MCF 10A (cell line): ENCODE measurements at regions not wholly inside any gene's neighbourhood (a gene's known extent, or its start where the extent isn't known, plus 50 kb on each side); places are given as distances from the start of the nearest gene placed in this dataset.

Experiments
- BruUV-seq: library from RNA; stranded (reverse); fragments of 400-500 nt; replicated peaks from 2 replicates; lab custom pipeline; 2021; lab: Mats Ljungman, UMichigan
- CTCF ChIA-PET: fragments of 300-600 bp; sonication (Branson Sonifier 250); formaldehyde crosslinking; extraction: SDS; loops from one replicate; lab custom pipeline; 2021; ENCODE audit warnings: antibody characterized with exemption, inconsistent platforms; lab: Yijun Ruan, JAX
- POLR2A ChIA-PET: fragments of 300-600, 350-650 bp; sonication (Branson Sonifier 250); formaldehyde crosslinking; extraction: SDS; loops from one replicate; lab custom pipeline; 2020; ENCODE audit warnings: antibody characterized with exemption, inconsistent platforms; lab: Yijun Ruan, JAX
- DNase-seq: peaks from one replicate; pipeline ENCODE4 v3.0.0-alpha.2; 2018; ENCODE audit not compliant: unreplicated experiment
- H3K27ac Mint-ChIP-seq: one replicate; pipeline ENCODE4 v1.8.0; 2022; ENCODE audit warnings: mild to moderate bottlenecking, low read depth, mixed read lengths; ENCODE audit not compliant: unreplicated experiment
- H3K27me3 Mint-ChIP-seq: one replicate; pipeline ENCODE4 v1.8.0; 2022; ENCODE audit warnings: mixed read lengths; ENCODE audit not compliant: insufficient read depth, unreplicated experiment
- H3K36me3 Mint-ChIP-seq: one replicate; pipeline ENCODE4 v1.8.0; 2022; ENCODE audit warnings: mild to moderate bottlenecking, moderate library complexity, mixed read lengths; ENCODE audit not compliant: insufficient read depth, unreplicated experiment
- H3K4me1 Mint-ChIP-seq: one replicate; pipeline ENCODE4 v1.8.0; 2022; ENCODE audit warnings: mixed read lengths; ENCODE audit not compliant: insufficient read depth, unreplicated experiment
- H3K4me3 Mint-ChIP-seq: one replicate; pipeline ENCODE4 v1.8.0; 2022; ENCODE audit warnings: mild to moderate bottlenecking, moderate library complexity, mixed read lengths; ENCODE audit not compliant: unreplicated experiment
- H3K9me3 Mint-ChIP-seq: one replicate; pipeline ENCODE4 v1.8.0; 2022; ENCODE audit warnings: mixed read lengths; ENCODE audit not compliant: unreplicated experiment
- CTCF ChIP-seq: fragments of 200-600 bp; IDR thresholded peaks from one replicate; pipeline ENCODE4 v1.8.0; 2022; ENCODE audit warnings: antibody characterized with exemption, mild to moderate bottlenecking; ENCODE audit not compliant: unreplicated experiment
- intact Hi-C: fragments of 100-400 bp; cut with micrococcal nuclease; formaldehyde crosslinking; loops from 2 replicates; pipeline ENCODE4 v1.14.1; 2022

- POLR2A ChIA-PET: interaction anchor here (0.6 to 1.0 kb wide), 2 partner anchors 10 to 1355 kb away, joined by 3 to 4 read pairs; no protein-coding TSS in a partner anchor
- H3K27me3 Mint-ChIP-seq: no peaks in the 10 kb centered on the region
- no peak for TF ChIP-seq CTCF
- H3K4me3 Mint-ChIP-seq: no peak overlapping the region
- no TSS peak for BruUV-seq
- CTCF ChIA-PET: interaction anchor here (0.8 kb wide), 1 partner anchor 13 kb away, joined by 6 read pairs; no protein-coding TSS in a partner anchor
- H3K4me1 Mint-ChIP-seq: peaks cover 6% of the 10 kb centered on the region
- no peaks in the 10 kb centered on the region for H3K9me3 Mint-ChIP-seq
- intact Hi-C loops: no loop called here
- no peak for DNase-seq
- H3K27ac Mint-ChIP-seq: no peak overlapping the region
- no peaks in the 10 kb centered on the region for H3K36me3 Mint-ChIP-seq
These were observed 113.6 kb downstream of the CCER1 start for GRCh38 chr12:90841336-90841735.

GRCh38 chr12:90839346-90839745, 115.6 kb downstream of the CCER1 start:
- Mint-ChIP-seq H3K9me3 (no peaks in the 10 kb centered on the region), H3K4me1 (peaks cover 6% of the 10 kb centered on the region), H3K27me3 (no peaks in the 10 kb centered on the region), H3K36me3 (no peaks in the 10 kb centered on the region), H3K4me3 (no peak overlapping the region), H3K27ac (no peak overlapping the region)
- no TSS peak for BruUV-seq
- CTCF ChIA-PET: interaction anchor here (0.6 to 0.8 kb wide), 3 partner anchors 499 to 1296 kb away, joined by 3 to 4 read pairs (median 3); no protein-coding TSS in a partner anchor
- POLR2A ChIA-PET: interaction anchor here (0.9 kb wide), 1 partner anchor 61 kb away, joined by 3 read pairs; no protein-coding TSS in a partner anchor
- no peak for DNase-seq
- intact Hi-C loops: no loop called here
- TF ChIP-seq CTCF: no peak

GRCh38 chr12:90836689-90837088, 118.3 kb downstream of the CCER1 start:
- Mint-ChIP-seq H3K27ac (no peak overlapping the region), H3K27me3 (no peaks in the 10 kb centered on the region), H3K4me1 (no peaks in the 10 kb centered on the region), H3K9me3 (no peaks in the 10 kb centered on the region), H3K4me3 (no peak overlapping the region), H3K36me3 (no peaks in the 10 kb centered on the region)
- DNase-seq: no peak
- CTCF ChIA-PET: interaction anchor here (0.6 to 2.0 kb wide), 3 partner anchors 11 to 895 kb away, joined by 3 to 10 read pairs (median 5); no protein-coding TSS in a partner anchor
- intact Hi-C loops: no loop called here
- no peak for TF ChIP-seq CTCF
- no TSS peak for BruUV-seq
- POLR2A ChIA-PET: no interaction called here

GRCh38 chr12:90833228-90833627, 121.7 kb downstream of the CCER1 start:
- H3K9me3 Mint-ChIP-seq: no peaks in the 10 kb centered on the region
- H3K36me3 Mint-ChIP-seq: no peaks in the 10 kb centered on the region
- CTCF ChIA-PET: no interaction called here
- no peaks in the 10 kb centered on the region for H3K27me3 Mint-ChIP-seq
- intact Hi-C loops: no loop called here
- POLR2A ChIA-PET: interaction anchor here (0.5 to 1.2 kb wide), 3 partner anchors 76 to 755 kb away, joined by 3 to 4 read pairs (median 3); no protein-coding TSS in a partner anchor
- H3K27ac Mint-ChIP-seq: no peak overlapping the region
- no peak for TF ChIP-seq CTCF
- no TSS peak for BruUV-seq
- H3K4me3 Mint-ChIP-seq: no peak overlapping the region
- no peaks in the 10 kb centered on the region for H3K4me1 Mint-ChIP-seq
- DNase-seq: no peak
